T-helper 17 cell (primary cell): ENCODE measurements at regions not wholly inside any gene's neighbourhood (a gene's known extent, or its start where the extent isn't known, plus 50 kb on each side); places are given as distances from the start of the nearest gene placed in this dataset.

Experiments used
- ATAC-seq: fragments of 150-1000 bp; cut with Tn5 transposase; 2 replicates; pipeline ENCODE4 v1.10.0; 2021; ENCODE audit warnings: mild to moderate bottlenecking, moderate library complexity
- DNase-seq, 3 donors: peaks; one replicate each; pipeline versions ENCODE4 v3.0.0 to v3.0.0-alpha.2; 2020 to 2021
- H3K9me3 ChIP-seq: one replicate; pipeline ENCODE4 v1.7.0; 2013; ENCODE audit warnings: low read length, mild to moderate bottlenecking; ENCODE audit not compliant: control insufficient read depth, poor library complexity, severe bottlenecking
- H3K27ac Mint-ChIP-seq: one replicate; pipeline ENCODE4 v1.8.0; 2022; ENCODE audit warnings: mild to moderate bottlenecking, moderate library complexity, mixed read lengths
- H3K27me3 Mint-ChIP-seq: one replicate; pipeline ENCODE4 v1.8.0; 2022; ENCODE audit warnings: mixed read lengths
- H3K36me3 Mint-ChIP-seq: one replicate; pipeline ENCODE4 v1.8.0; 2022; ENCODE audit warnings: low read depth, mixed read lengths
- H3K4me1 Mint-ChIP-seq: one replicate; pipeline ENCODE4 v1.8.0; 2022; ENCODE audit warnings: mild to moderate bottlenecking, mixed read lengths
- H3K4me3 Mint-ChIP-seq: one replicate; pipeline ENCODE4 v1.8.0; 2022; ENCODE audit warnings: mild to moderate bottlenecking, moderate library complexity, mixed read lengths

GRCh38 chr16:82470016-82470415 lies 156.8 kb upstream of the CDH13 start:
- no peak overlapping the region for H3K27ac Mint-ChIP-seq
- peaks cover 12% of the 10 kb centered on the region for H3K27me3 Mint-ChIP-seq
- ATAC-seq: no peak

GRCh38 chr16:82464187-82464586 lies 162.6 kb upstream of the CDH13 start:
- no peak for DNase-seq
- Mint-ChIP-seq H3K27ac (no peak overlapping the region), H3K4me1 (no peaks in the 10 kb centered on the region), H3K27me3 (peaks cover 40% of the 10 kb centered on the region), H3K4me3 (no peak overlapping the region), H3K36me3 (no peaks in the 10 kb centered on the region)
- ATAC-seq: no peak
- no peaks in the 10 kb centered on the region for H3K9me3 ChIP-seq

More at GRCh38 chr16:82470016-82470415, 156.8 kb upstream of the CDH13 start:
- no peak for DNase-seq
- H3K4me1 Mint-ChIP-seq: no peaks in the 10 kb centered on the region
- H3K9me3 ChIP-seq: no peaks in the 10 kb centered on the region
- no peaks in the 10 kb centered on the region for H3K36me3 Mint-ChIP-seq
- no peak overlapping the region for H3K4me3 Mint-ChIP-seq

- H3K9me3 ChIP-seq: no peaks in the 10 kb centered on the region
- no peak for DNase-seq
- no peak for ATAC-seq
- Mint-ChIP-seq H3K27me3 (peaks cover 65% of the 10 kb centered on the region), H3K36me3 (peaks cover 3% of the 10 kb centered on the region), H3K4me1 (peaks cover 2% of the 10 kb centered on the region), H3K4me3 (no peak overlapping the region), H3K27ac (no peak overlapping the region)
Measured at GRCh38 chr16:82460766-82461165, 166.0 kb upstream of the CDH13 start.

GRCh38 chr16:82459580-82460256 lies 167.1 kb upstream of the CDH13 start:
- peaks cover 2% of the 10 kb centered on the region for H3K4me1 Mint-ChIP-seq
- no peak overlapping the region for H3K27ac Mint-ChIP-seq
- DNase-seq (no peak), ATAC-seq (no peak)
- H3K4me3 Mint-ChIP-seq: no peak overlapping the region
- peaks cover 3% of the 10 kb centered on the region for H3K36me3 Mint-ChIP-seq
- peaks cover 58% of the 10 kb centered on the region for H3K27me3 Mint-ChIP-seq
- no peaks in the 10 kb centered on the region for H3K9me3 ChIP-seq

GRCh38 chr16:82456683-82457082 lies 170.1 kb upstream of the CDH13 start:
- H3K27me3 Mint-ChIP-seq: peaks cover 35% of the 10 kb centered on the region
- no peaks in the 10 kb centered on the region for H3K9me3 ChIP-seq
- peak in 1 of 3 donors; percentile 5 for DNase-seq
- no peak overlapping the region for H3K4me3 Mint-ChIP-seq
- H3K4me1 Mint-ChIP-seq: peaks cover 2% of the 10 kb centered on the region
- H3K36me3 Mint-ChIP-seq: peaks cover 3% of the 10 kb centered on the region
- H3K27ac Mint-ChIP-seq: no peak overlapping the region
- ATAC-seq: no peak

- no peak overlapping the region for H3K4me3 Mint-ChIP-seq
- no peak overlapping the region for H3K27ac Mint-ChIP-seq
- no peak for DNase-seq
- H3K4me1 Mint-ChIP-seq: peaks cover 2% of the 10 kb centered on the region
- peaks cover 3% of the 10 kb centered on the region for H3K9me3 ChIP-seq
- peaks cover 3% of the 10 kb centered on the region for H3K36me3 Mint-ChIP-seq
- H3K27me3 Mint-ChIP-seq: peaks cover 27% of the 10 kb centered on the region
- no peak for ATAC-seq
Measured at GRCh38 chr16:82454566-82454965, 172.2 kb upstream of the CDH13 start.

- no peak for DNase-seq
- no peak overlapping the region for H3K4me3 Mint-ChIP-seq
- H3K4me1 Mint-ChIP-seq: peaks cover 2% of the 10 kb centered on the region
- peaks cover 27% of the 10 kb centered on the region for H3K27me3 Mint-ChIP-seq
- H3K9me3 ChIP-seq: peaks cover 3% of the 10 kb centered on the region
- no peak overlapping the region for H3K27ac Mint-ChIP-seq
- ATAC-seq: no peak
- H3K36me3 Mint-ChIP-seq: peaks cover 3% of the 10 kb centered on the region
Measured at GRCh38 chr16:82454152-82454551, 172.6 kb upstream of the CDH13 start.

- H3K9me3 ChIP-seq: peaks cover 3% of the 10 kb centered on the region
- DNase-seq (no peak), ATAC-seq (no peak)
- Mint-ChIP-seq H3K27ac (no peak overlapping the region), H3K27me3 (peaks cover 12% of the 10 kb centered on the region), H3K36me3 (no peaks in the 10 kb centered on the region), H3K4me3 (no peak overlapping the region), H3K4me1 (peaks cover 2% of the 10 kb centered on the region)
Measured at GRCh38 chr16:82452004-82452756, 174.6 kb upstream of the CDH13 start.

- H3K27ac Mint-ChIP-seq: no peak overlapping the region
Measured at GRCh38 chr16:82451449-82451848, 175.3 kb upstream of the CDH13 start.

GRCh38 chr16:82440336-82440735 lies 186.4 kb upstream of the CDH13 start:
- Mint-ChIP-seq H3K4me3 (no peak overlapping the region), H3K4me1 (no peaks in the 10 kb centered on the region), H3K27me3 (peaks cover 39% of the 10 kb centered on the region), H3K27ac (no peak overlapping the region), H3K36me3 (no peaks in the 10 kb centered on the region)
- DNase-seq (no peak), ATAC-seq (no peak)
- no peaks in the 10 kb centered on the region for H3K9me3 ChIP-seq

More at GRCh38 chr16:82451449-82451848, 175.3 kb upstream of the CDH13 start:
- Mint-ChIP-seq H3K4me3 (no peak overlapping the region), H3K36me3 (no peaks in the 10 kb centered on the region), H3K27me3 (peaks cover 8% of the 10 kb centered on the region), H3K4me1 (peaks cover under 1% of the 10 kb centered on the region)
- peaks cover 3% of the 10 kb centered on the region for H3K9me3 ChIP-seq
- no peak for DNase-seq
- ATAC-seq: no peak

- DNase-seq: no peak
Measured at GRCh38 chr16:82439678-82440293, 187.0 kb upstream of the CDH13 start.

GRCh38 chr16:82433042-82433441 lies 193.7 kb upstream of the CDH13 start:
- H3K4me3 Mint-ChIP-seq: no peak overlapping the region
- no peaks in the 10 kb centered on the region for H3K36me3 Mint-ChIP-seq

More at GRCh38 chr16:82439678-82440293, 187.0 kb upstream of the CDH13 start:
- H3K9me3 ChIP-seq: no peaks in the 10 kb centered on the region
- H3K4me3 Mint-ChIP-seq: no peak overlapping the region
- peaks cover 40% of the 10 kb centered on the region for H3K27me3 Mint-ChIP-seq
- no peaks in the 10 kb centered on the region for H3K4me1 Mint-ChIP-seq
- no peak for ATAC-seq
- no peak overlapping the region for H3K27ac Mint-ChIP-seq
- H3K36me3 Mint-ChIP-seq: no peaks in the 10 kb centered on the region

GRCh38 chr16:82432261-82432660 lies 194.5 kb upstream of the CDH13 start:
- Mint-ChIP-seq H3K4me1 (no peaks in the 10 kb centered on the region), H3K27me3 (peaks cover 17% of the 10 kb centered on the region), H3K36me3 (no peaks in the 10 kb centered on the region), H3K4me3 (no peak overlapping the region), H3K27ac (no peak overlapping the region)
- no peak for DNase-seq
- H3K9me3 ChIP-seq: no peaks in the 10 kb centered on the region
- ATAC-seq: no peak

More at GRCh38 chr16:82433042-82433441, 193.7 kb upstream of the CDH13 start:
- DNase-seq: no peak
- Mint-ChIP-seq H3K27me3 (peaks cover 14% of the 10 kb centered on the region), H3K27ac (no peak overlapping the region), H3K4me1 (no peaks in the 10 kb centered on the region)
- ATAC-seq: no peak
- no peaks in the 10 kb centered on the region for H3K9me3 ChIP-seq
